ENCODE measurements at regions not wholly inside any gene's neighbourhood (a gene's known extent, or its start where the extent isn't known, plus 50 kb on each side); places are given as distances from the start of the nearest gene placed in this dataset.

- no peak for TF ChIP-seq POLR2AphosphoS5 (IDR thresholded peaks at IDR 0.05)
- no peak for TF ChIP-seq EP300 (IDR thresholded peaks at IDR 0.05; ENCODE audit: low read depth)
- TF ChIP-seq POLR2A (IDR thresholded peaks at IDR 0.05): no peak
- no peak for TF ChIP-seq CTCF (IDR thresholded peaks at IDR 0.05)
- H3K4me1 ChIP-seq: no peaks in the 10 kb centered on the region
- 94 to 95% methylated on average over 3 of the region's 3 CpGs for WGBS, 2 donors (ENCODE audit: low coverage in 1 of 2)
- no peaks in the 10 kb centered on the region for H3K36me3 ChIP-seq
- intact Hi-C loops (cut with DNase I; ENCODE audit: low total_unique reads): no loop called here
- in situ Hi-C loops (cut with MboI; ENCODE audit: low pct_ligation_motif_present in 1 of 4, low pct_unique_long_range_greater_than_20kb in 1 of 4, low sequenced_read_pairs in 3 of 4): loop anchor here in 1 of 4 donors (25.0 kb wide), 1 partner anchor 278 kb away; the partner anchor contains the start of gene FAM43A
- H3K27me3 ChIP-seq: no peaks in the 10 kb centered on the region
- H3K4me3 ChIP-seq: no peak overlapping the region
- DNase-seq: no peak
- H3K27ac ChIP-seq: no peak overlapping the region
- no peaks in the 10 kb centered on the region for H3K9me3 ChIP-seq
Measured at GRCh38 chr3:194964809-194965208, 279.1 kb downstream of the FAM43A start.

DNA sequence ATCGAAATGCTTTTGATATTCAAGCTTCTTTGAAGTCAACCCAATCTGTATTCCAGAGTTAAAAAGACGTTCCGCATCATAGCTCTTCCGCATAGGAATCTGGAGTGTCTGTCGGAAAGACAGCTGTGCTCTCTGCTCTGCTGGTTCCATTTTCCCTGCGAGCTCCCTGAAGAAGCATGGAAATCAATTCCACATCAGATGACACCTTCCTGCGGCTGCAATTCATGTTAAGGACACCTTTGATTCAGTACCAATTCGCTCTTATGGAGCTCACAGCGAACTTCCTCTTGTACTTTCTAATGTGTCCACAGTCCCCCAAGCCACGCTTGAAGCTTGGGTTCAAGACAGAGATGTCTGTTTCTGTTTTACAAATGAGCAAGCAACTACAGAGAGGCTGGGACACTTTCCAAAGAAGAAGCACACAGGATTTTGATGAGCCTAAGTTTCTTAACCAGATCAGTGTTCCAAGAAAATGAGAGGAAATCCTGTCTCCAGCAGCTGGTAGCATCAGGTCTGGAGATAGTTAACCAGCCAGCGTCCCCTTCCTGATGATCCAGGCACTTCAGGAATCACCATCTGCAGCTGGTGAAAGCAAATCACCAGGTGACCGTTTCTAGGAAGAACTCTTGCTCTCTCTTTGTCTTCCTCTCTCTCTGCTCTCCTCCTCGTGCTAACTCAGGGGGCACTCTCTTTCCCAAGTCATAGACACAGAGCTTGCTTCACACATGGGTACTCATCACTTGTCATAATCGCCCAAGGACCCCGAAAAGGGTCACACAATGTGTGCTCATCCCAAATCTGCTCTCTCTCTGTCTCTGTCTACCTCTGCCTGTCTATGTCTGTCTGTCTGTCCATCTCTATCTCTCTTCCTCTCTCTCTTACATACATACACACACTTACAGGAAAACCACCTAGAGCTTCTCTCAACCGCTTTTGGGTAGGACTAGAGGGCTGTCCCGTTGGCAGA, 281.8 kb downstream of the FAM43A start:
- H3K36me3 ChIP-seq: no peaks in the 10 kb centered on the region
- 67 to 71% methylated on average over 15 to 17 of the region's 17 CpGs for WGBS, 2 donors (ENCODE audit: low coverage in 1 of 2)
- in situ Hi-C loops (cut with MboI; ENCODE audit: low pct_ligation_motif_present in 1 of 4, low pct_unique_long_range_greater_than_20kb in 1 of 4, low sequenced_read_pairs in 3 of 4) (loop anchor here in 1 of 4 donors (25.0 kb wide), 1 partner anchor 280 kb away; the partner anchor contains the start of gene FAM43A), intact Hi-C loops (cut with DNase I; ENCODE audit: low total_unique reads) (no loop called here)
- no peaks in the 10 kb centered on the region for H3K27me3 ChIP-seq
- no peaks in the 10 kb centered on the region for H3K9me3 ChIP-seq
- H3K4me1 ChIP-seq: no peaks in the 10 kb centered on the region
- no peak overlapping the region for H3K27ac ChIP-seq
- TF ChIP-seq POLR2A (IDR thresholded peaks at IDR 0.05): no peak
- DNase-seq: no peak
- no peak overlapping the region for H3K4me3 ChIP-seq

- DNase-seq: no peak
- H3K9me3 ChIP-seq: no peaks in the 10 kb centered on the region
- in situ Hi-C loops (cut with MboI; ENCODE audit: low pct_ligation_motif_present in 1 of 4, low pct_unique_long_range_greater_than_20kb in 1 of 4, low sequenced_read_pairs in 3 of 4): loop anchor here in 1 of 4 donors (25.0 kb wide), 1 partner anchor 283 kb away; the partner anchor contains the start of gene FAM43A
- WGBS, 2 donors (ENCODE audit: low coverage in 1 of 2): 80 to 90% methylated on average over 4 of the region's 4 CpGs
- H3K27me3 ChIP-seq: no peaks in the 10 kb centered on the region
- H3K36me3 ChIP-seq: no peaks in the 10 kb centered on the region
- intact Hi-C loops (cut with DNase I; ENCODE audit: low total_unique reads): no loop called here
- TF ChIP-seq EP300 (IDR thresholded peaks at IDR 0.05; ENCODE audit: low read depth) (no peak), POLR2AphosphoS5 (IDR thresholded peaks at IDR 0.05) (no peak), CTCF (IDR thresholded peaks at IDR 0.05) (no peak), POLR2A (IDR thresholded peaks at IDR 0.05) (no peak)
- no peak overlapping the region for H3K27ac ChIP-seq
- no peaks in the 10 kb centered on the region for H3K4me1 ChIP-seq
- H3K4me3 ChIP-seq: no peak overlapping the region
Measured at GRCh38 chr3:194970066-194970465, 284.4 kb downstream of the FAM43A start.

GRCh38 chr3:194971009-194971408, 285.3 kb downstream of the FAM43A start:
- Histone ChIP-seq H3K27ac (no peak overlapping the region), H3K4me3 (no peak overlapping the region), H3K4me1 (no peaks in the 10 kb centered on the region), H3K27me3 (no peaks in the 10 kb centered on the region), H3K9me3 (no peaks in the 10 kb centered on the region), H3K36me3 (no peaks in the 10 kb centered on the region)
- intact Hi-C loops (cut with DNase I; ENCODE audit: low total_unique reads): no loop called here
- no peak for DNase-seq
- WGBS, 2 donors (ENCODE audit: low coverage in 1 of 2): 71 to 78% methylated on average over 1 to 5 of the region's 5 CpGs
- TF ChIP-seq CTCF (IDR thresholded peaks at IDR 0.05) (no peak), EP300 (IDR thresholded peaks at IDR 0.05; ENCODE audit: low read depth) (no peak), POLR2AphosphoS5 (IDR thresholded peaks at IDR 0.05) (no peak), POLR2A (IDR thresholded peaks at IDR 0.05) (no peak)
- in situ Hi-C loops (cut with MboI; ENCODE audit: low pct_ligation_motif_present in 1 of 4, low pct_unique_long_range_greater_than_20kb in 1 of 4, low sequenced_read_pairs in 3 of 4): loop anchor here in 1 of 4 donors (25.0 kb wide), 1 partner anchor 284 kb away; the partner anchor contains the start of gene FAM43A

Measured in transverse colon (tissue), 4 donors.